ENCODE measurements at regions not wholly inside any gene's neighbourhood (a gene's known extent, or its start where the extent isn't known, plus 50 kb on each side); places are given as distances from the start of the nearest gene placed in this dataset.

- intact Hi-C loops (cut with DNase I): no loop called here
- no peaks in the 10 kb centered on the region for H3K36me3 ChIP-seq
- H3K27me3 ChIP-seq (ENCODE audit: low read depth): no peaks in the 10 kb centered on the region
- H3K4me1 ChIP-seq: no peaks in the 10 kb centered on the region
- DNase-seq (no peak), ATAC-seq (no peak)
- TF ChIP-seq, protein P1, sequence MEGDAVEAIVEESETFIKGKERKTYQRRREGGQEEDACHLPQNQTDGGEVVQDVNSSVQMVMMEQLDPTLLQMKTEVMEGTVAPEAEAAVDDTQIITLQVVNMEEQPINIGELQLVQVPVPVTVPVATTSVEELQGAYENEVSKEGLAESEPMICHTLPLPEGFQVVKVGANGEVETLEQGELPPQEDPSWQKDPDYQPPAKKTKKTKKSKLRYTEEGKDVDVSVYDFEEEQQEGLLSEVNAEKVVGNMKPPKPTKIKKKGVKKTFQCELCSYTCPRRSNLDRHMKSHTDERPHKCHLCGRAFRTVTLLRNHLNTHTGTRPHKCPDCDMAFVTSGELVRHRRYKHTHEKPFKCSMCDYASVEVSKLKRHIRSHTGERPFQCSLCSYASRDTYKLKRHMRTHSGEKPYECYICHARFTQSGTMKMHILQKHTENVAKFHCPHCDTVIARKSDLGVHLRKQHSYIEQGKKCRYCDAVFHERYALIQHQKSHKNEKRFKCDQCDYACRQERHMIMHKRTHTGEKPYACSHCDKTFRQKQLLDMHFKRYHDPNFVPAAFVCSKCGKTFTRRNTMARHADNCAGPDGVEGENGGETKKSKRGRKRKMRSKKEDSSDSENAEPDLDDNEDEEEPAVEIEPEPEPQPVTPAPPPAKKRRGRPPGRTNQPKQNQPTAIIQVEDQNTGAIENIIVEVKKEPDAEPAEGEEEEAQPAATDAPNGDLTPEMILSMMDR (IDR thresholded peaks at IDR 0.05): no peak
- H3K27ac ChIP-seq: no peak overlapping the region
- H3K9me3 ChIP-seq: no peaks in the 10 kb centered on the region
- H3K4me3 ChIP-seq: no peak overlapping the region
Observed at GRCh38 chr4:23741681-23742191, 148.1 kb downstream of the PPARGC1A start.

DNA sequence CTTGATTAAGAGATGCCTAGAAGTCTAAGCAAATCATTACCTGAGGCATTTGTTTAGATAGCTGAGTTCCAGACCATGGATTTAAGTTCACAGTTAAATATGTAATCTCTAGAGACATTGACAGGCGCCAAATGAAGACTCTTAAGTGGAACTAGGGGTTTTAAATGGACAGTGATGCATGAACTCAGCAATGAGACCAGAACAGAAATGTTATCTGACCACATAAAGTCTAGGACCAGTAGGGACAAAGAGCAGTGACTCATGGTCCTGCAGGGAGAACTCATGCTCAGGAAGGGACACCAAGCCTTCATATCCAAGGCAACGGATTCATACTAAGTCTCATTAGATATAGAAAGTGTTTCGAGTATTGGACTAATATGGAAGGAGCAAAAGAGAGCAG lies 152.3 kb downstream of the PPARGC1A start:
- Histone ChIP-seq H3K4me3 (no peak overlapping the region), H3K36me3 (no peaks in the 10 kb centered on the region), H3K27me3 (ENCODE audit: low read depth) (no peaks in the 10 kb centered on the region), H3K4me1 (no peaks in the 10 kb centered on the region), H3K27ac (no peak overlapping the region), H3K9me3 (no peaks in the 10 kb centered on the region)
- no peak for ATAC-seq
- DNase-seq: no peak
- intact Hi-C loops (cut with DNase I): no loop called here
- TF ChIP-seq, protein P1 (IDR thresholded peaks at IDR 0.05): no peak

DNA sequence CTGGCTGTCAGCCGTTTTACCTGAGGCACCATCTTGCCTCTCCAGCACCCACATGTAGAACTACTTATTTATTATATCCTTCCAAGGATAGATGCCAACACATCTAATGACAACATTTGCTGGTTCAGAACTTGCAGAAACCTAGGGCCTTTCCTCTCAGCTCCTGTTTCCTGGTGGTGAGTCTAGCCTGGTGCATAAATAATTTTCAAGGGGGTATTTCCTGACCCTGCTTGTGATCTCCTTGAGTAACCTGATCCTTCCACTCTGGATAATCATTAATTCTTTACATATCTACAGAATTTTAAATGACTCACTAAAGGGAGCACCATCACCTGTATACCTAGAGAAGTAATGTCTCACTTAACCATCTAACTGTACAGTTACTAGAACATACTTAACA lies 153.4 kb downstream of the PPARGC1A start:
- H3K4me1 ChIP-seq: no peaks in the 10 kb centered on the region
- H3K27ac ChIP-seq: no peak overlapping the region
- H3K27me3 ChIP-seq (ENCODE audit: low read depth): no peaks in the 10 kb centered on the region
- intact Hi-C loops (cut with DNase I): no loop called here
- no peak for DNase-seq
- TF ChIP-seq, protein P1 (IDR thresholded peaks at IDR 0.05): no peak
- H3K36me3 ChIP-seq: no peaks in the 10 kb centered on the region
- H3K9me3 ChIP-seq: no peaks in the 10 kb centered on the region
- no peak overlapping the region for H3K4me3 ChIP-seq
- ATAC-seq: no peak

GRCh38 chr4:23734000-23734399 lies 155.8 kb downstream of the PPARGC1A start:
- H3K27ac ChIP-seq: no peak overlapping the region
- no peaks in the 10 kb centered on the region for H3K27me3 ChIP-seq (ENCODE audit: low read depth)
- DNase-seq: no peak
- intact Hi-C loops (cut with DNase I): no loop called here
- TF ChIP-seq, protein P1 (IDR thresholded peaks at IDR 0.05): no peak
- H3K4me1 ChIP-seq: no peaks in the 10 kb centered on the region
- no peaks in the 10 kb centered on the region for H3K36me3 ChIP-seq
- ATAC-seq: no peak
- H3K9me3 ChIP-seq: no peaks in the 10 kb centered on the region
- no peak overlapping the region for H3K4me3 ChIP-seq

- Histone ChIP-seq H3K4me1 (peaks cover 3% of the 10 kb centered on the region), H3K27me3 (ENCODE audit: low read depth) (no peaks in the 10 kb centered on the region), H3K9me3 (no peaks in the 10 kb centered on the region), H3K27ac (no peak overlapping the region), H3K36me3 (no peaks in the 10 kb centered on the region), H3K4me3 (no peak overlapping the region)
- TF ChIP-seq, protein P1 (IDR thresholded peaks at IDR 0.05): no peak
- ATAC-seq (no peak), DNase-seq (no peak)
- intact Hi-C loops (cut with DNase I): no loop called here
Observed at GRCh38 chr4:23733476-23733875, 156.4 kb downstream of the PPARGC1A start.

GRCh38 chr4:23730998-23731397 lies 158.8 kb downstream of the PPARGC1A start:
- intact Hi-C loops (cut with DNase I): no loop called here
- no peak overlapping the region for H3K4me3 ChIP-seq

More at GRCh38 chr4:23730998-23731397, 158.8 kb downstream of the PPARGC1A start:
- Histone ChIP-seq H3K27ac (no peak overlapping the region), H3K27me3 (ENCODE audit: low read depth) (no peaks in the 10 kb centered on the region), H3K36me3 (no peaks in the 10 kb centered on the region), H3K4me1 (peaks cover 4% of the 10 kb centered on the region), H3K9me3 (no peaks in the 10 kb centered on the region)
- DNase-seq: no peak
- TF ChIP-seq, protein P1 (IDR thresholded peaks at IDR 0.05): no peak
- no peak for ATAC-seq
